Hepatocyte (in vitro differentiated cells): ENCODE measurements at regions not wholly inside any gene's neighbourhood (a gene's known extent, or its start where the extent isn't known, plus 50 kb on each side); places are given as distances from the start of the nearest gene placed in this dataset.
A peak's percentile ranks its signal among the peaks of the same experiment; 100 is the strongest.

Source experiments
- DNase-seq: peaks from one replicate; pipeline ENCODE4 v3.0.0-alpha.2; 2016; ENCODE audit warnings: low spot score
- H2AFZ ChIP-seq: fragments of 200-600 bp; sonication (generic); 2 replicates; pipeline ENCODE4 v1.6.0; 2016; ENCODE audit warnings: antibody characterized with exemption, mild to moderate bottlenecking
- H3K27ac ChIP-seq: fragments of 200-600 bp; sonication (generic); 2 replicates; pipeline ENCODE4 v1.5.1; 2016; ENCODE audit warnings: mild to moderate bottlenecking
- H3K27me3 ChIP-seq: fragments of 200-600 bp; sonication (generic); 2 replicates; pipeline ENCODE4 v1.6.1; 2016
- H3K36me3 ChIP-seq: fragments of 200-600 bp; sonication (generic); replicated peaks from 2 replicates; pipeline ENCODE4 v1.5.1; 2016; ENCODE audit warnings: low read depth; ENCODE audit not compliant: insufficient read depth
- H3K4me1 ChIP-seq: fragments of 200-600 bp; sonication (generic); 2 replicates; pipeline ENCODE4 v1.5.1; 2016; ENCODE audit warnings: mild to moderate bottlenecking, moderate library complexity; ENCODE audit not compliant: insufficient read depth
- H3K4me2 ChIP-seq: fragments of 200-600 bp; sonication (generic); 2 replicates; pipeline ENCODE4 v1.6.0; 2016
- H3K4me3 ChIP-seq: fragments of 200-600 bp; sonication (generic); 2 replicates; pipeline ENCODE4 v1.5.1; 2016; ENCODE audit warnings: mild to moderate bottlenecking
- H3K79me2 ChIP-seq: fragments of 200-600 bp; sonication (generic); 2 replicates; pipeline ENCODE4 v1.6.0; 2017; ENCODE audit warnings: mild to moderate bottlenecking
- H3K9me2 ChIP-seq: fragments of 200-600 bp; sonication (generic); replicated peaks from 2 replicates; pipeline ENCODE4 v1.6.0; 2017; ENCODE audit warnings: mild to moderate bottlenecking; ENCODE audit not compliant: insufficient read depth
- H3K9me3 ChIP-seq: fragments of 200-600 bp; sonication (generic); 2 replicates; pipeline ENCODE4 v1.5.1; 2016; ENCODE audit warnings: low read depth, mild to moderate bottlenecking
- H4K20me1 ChIP-seq: fragments of 200-600 bp; sonication (generic); 2 replicates; pipeline ENCODE4 v1.6.0; 2016; ENCODE audit warnings: mild to moderate bottlenecking; ENCODE audit not compliant: insufficient read depth, poor library complexity, severe bottlenecking
- CTCF ChIP-seq: fragments of 200-600 bp; sonication (generic); IDR thresholded peaks from 2 replicates; pipeline ENCODE4 v1.5.1; 2016; ENCODE audit warnings: antibody characterized with exemption, mild to moderate bottlenecking; ENCODE audit not compliant: poor library complexity
- EZH2 ChIP-seq: fragments of 200-600 bp; sonication (generic); IDR thresholded peaks from 2 replicates; pipeline ENCODE4 v1.6.1; 2016; ENCODE audit warnings: antibody characterized with exemption, mild to moderate bottlenecking, borderline replicate concordance
- EZH2phosphoT487 ChIP-seq: fragments of 200-600 bp; sonication (generic); IDR thresholded peaks from one replicate; pipeline ENCODE4 v1.6.1; 2018; ENCODE audit warnings: antibody characterized with exemption, mild to moderate bottlenecking, low read depth, moderate library complexity; ENCODE audit not compliant: unreplicated experiment, severe bottlenecking
- WGBS: methylation state at CpG from one replicate; pipeline ENCODE4 v1.1.6; 2016; ENCODE audit warnings: low lambda C conversion rate; ENCODE audit errors: missing lambda C conversion rate; 5-methylcytosine and 5-hydroxymethylcytosine counted together

GRCh38 chr22:49101225-49101624 is 726.4 kb downstream of the BRD1 start:
- 88% methylated on average over 8 of the region's 8 CpGs for WGBS

GRCh38 chr22:49100773-49101172 is 726.9 kb downstream of the BRD1 start:
- no peaks in the 10 kb centered on the region for H3K9me3 ChIP-seq
- TF ChIP-seq EZH2 (no peak), CTCF (no peak), EZH2phosphoT487 (no peak)
- H3K4me2 ChIP-seq, result no peak overlapping the region
- H3K27me3 ChIP-seq, result no peaks in the 10 kb centered on the region
- no peak overlapping the region for H3K4me3 ChIP-seq
- H3K9me2 ChIP-seq, result no peaks in the 10 kb centered on the region
- no peak overlapping the region for H2AFZ ChIP-seq
- H3K36me3 ChIP-seq, result no peaks in the 10 kb centered on the region
- no peaks in the 10 kb centered on the region for H3K79me2 ChIP-seq
- H3K4me1 ChIP-seq, result no peaks in the 10 kb centered on the region
- 84% methylated on average over 17 of the region's 17 CpGs for WGBS
- DNase-seq, result no peak
- H3K27ac ChIP-seq, result no peak overlapping the region
- no peaks in the 10 kb centered on the region for H4K20me1 ChIP-seq

More at GRCh38 chr22:49101225-49101624, 726.4 kb downstream of the BRD1 start:
- Histone ChIP-seq H3K4me2 (no peak overlapping the region), H3K9me2 (no peaks in the 10 kb centered on the region), H3K27me3 (no peaks in the 10 kb centered on the region), H2AFZ (no peak overlapping the region), H4K20me1 (no peaks in the 10 kb centered on the region), H3K9me3 (no peaks in the 10 kb centered on the region), H3K27ac (no peak overlapping the region), H3K36me3 (no peaks in the 10 kb centered on the region), H3K79me2 (no peaks in the 10 kb centered on the region), H3K4me3 (no peak overlapping the region), H3K4me1 (no peaks in the 10 kb centered on the region)
- TF ChIP-seq EZH2 (no peak), EZH2phosphoT487 (no peak), CTCF (no peak)
- DNase-seq, result no peak

- H3K4me1 ChIP-seq, result no peaks in the 10 kb centered on the region
- no peaks in the 10 kb centered on the region for H3K79me2 ChIP-seq
- H2AFZ ChIP-seq, result no peak overlapping the region
- H3K9me2 ChIP-seq, result no peaks in the 10 kb centered on the region
- no peak overlapping the region for H3K4me3 ChIP-seq
- H3K27ac ChIP-seq, result no peak overlapping the region
- DNase-seq, result no peak
- H3K9me3 ChIP-seq, result no peaks in the 10 kb centered on the region
- H4K20me1 ChIP-seq, result no peaks in the 10 kb centered on the region
- no peaks in the 10 kb centered on the region for H3K27me3 ChIP-seq
- 82% methylated on average over 9 of the region's 9 CpGs for WGBS
- TF ChIP-seq EZH2phosphoT487, result no peak
- no peak for TF ChIP-seq EZH2
- no peak for TF ChIP-seq CTCF
- no peak overlapping the region for H3K4me2 ChIP-seq
- H3K36me3 ChIP-seq, result no peaks in the 10 kb centered on the region
These were observed 727.4 kb downstream of the BRD1 start for GRCh38 chr22:49100316-49100715.

- Histone ChIP-seq H3K4me3 (no peak overlapping the region), H2AFZ (no peak overlapping the region), H3K36me3 (no peaks in the 10 kb centered on the region), H3K27ac (no peak overlapping the region), H3K79me2 (no peaks in the 10 kb centered on the region), H3K9me2 (no peaks in the 10 kb centered on the region), H3K9me3 (no peaks in the 10 kb centered on the region), H4K20me1 (no peaks in the 10 kb centered on the region), H3K4me1 (no peaks in the 10 kb centered on the region), H3K27me3 (no peaks in the 10 kb centered on the region), H3K4me2 (no peak overlapping the region)
- peak; percentile 56 for DNase-seq
- TF ChIP-seq EZH2phosphoT487 (no peak), CTCF (no peak), EZH2 (no peak)
- WGBS, result 80% methylated on average over 15 of the region's 15 CpGs
These were observed 728.1 kb downstream of the BRD1 start for GRCh38 chr22:49099496-49100124.
